NB4 (cell line): ENCODE measurements at regions not wholly inside any gene's neighbourhood (a gene's known extent, or its start where the extent isn't known, plus 50 kb on each side); places are given as distances from the start of the nearest gene placed in this dataset.

ENCODE experiments used
- MYC ChIP-seq: IDR thresholded peaks from 2 replicates; pipeline ENCODE4 v1.6.1; 2011; ENCODE audit warnings: low read depth, low read length
- POLR2A ChIP-seq: IDR thresholded peaks from 2 replicates; pipeline ENCODE4 v1.6.1; 2011; ENCODE audit warnings: mild to moderate bottlenecking; ENCODE audit not compliant: insufficient read length; ENCODE audit errors: extremely low read depth
- TF ChIP-seq, protein P1 (sequence below): IDR thresholded peaks from one replicate; pipeline ENCODE4 v1.5.1; 2012; ENCODE audit warnings: low read depth, low read length

DNA sequence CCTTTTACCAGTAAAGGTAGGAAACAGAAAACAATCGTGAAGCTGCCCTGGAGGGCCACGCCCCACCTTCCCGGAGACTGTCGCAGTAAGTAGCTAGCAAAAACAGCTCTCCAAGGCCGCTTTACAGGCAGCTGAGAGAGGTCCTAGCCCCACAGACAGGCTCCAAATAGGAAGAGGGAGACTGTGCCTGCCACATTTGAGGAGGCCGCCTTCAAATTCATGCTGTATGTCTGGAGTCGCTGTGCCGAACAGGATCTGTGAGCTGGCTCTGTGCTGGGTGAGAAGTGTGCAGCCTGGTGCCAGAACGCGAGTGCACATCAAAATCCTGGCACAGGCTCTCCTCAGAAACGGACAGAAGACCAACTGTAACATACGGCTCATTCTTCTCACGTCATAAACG lies 582.2 kb downstream of the CETN3 start:
- TF ChIP-seq, protein P1, sequence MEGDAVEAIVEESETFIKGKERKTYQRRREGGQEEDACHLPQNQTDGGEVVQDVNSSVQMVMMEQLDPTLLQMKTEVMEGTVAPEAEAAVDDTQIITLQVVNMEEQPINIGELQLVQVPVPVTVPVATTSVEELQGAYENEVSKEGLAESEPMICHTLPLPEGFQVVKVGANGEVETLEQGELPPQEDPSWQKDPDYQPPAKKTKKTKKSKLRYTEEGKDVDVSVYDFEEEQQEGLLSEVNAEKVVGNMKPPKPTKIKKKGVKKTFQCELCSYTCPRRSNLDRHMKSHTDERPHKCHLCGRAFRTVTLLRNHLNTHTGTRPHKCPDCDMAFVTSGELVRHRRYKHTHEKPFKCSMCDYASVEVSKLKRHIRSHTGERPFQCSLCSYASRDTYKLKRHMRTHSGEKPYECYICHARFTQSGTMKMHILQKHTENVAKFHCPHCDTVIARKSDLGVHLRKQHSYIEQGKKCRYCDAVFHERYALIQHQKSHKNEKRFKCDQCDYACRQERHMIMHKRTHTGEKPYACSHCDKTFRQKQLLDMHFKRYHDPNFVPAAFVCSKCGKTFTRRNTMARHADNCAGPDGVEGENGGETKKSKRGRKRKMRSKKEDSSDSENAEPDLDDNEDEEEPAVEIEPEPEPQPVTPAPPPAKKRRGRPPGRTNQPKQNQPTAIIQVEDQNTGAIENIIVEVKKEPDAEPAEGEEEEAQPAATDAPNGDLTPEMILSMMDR, result no peak
- no peak for TF ChIP-seq MYC
- no peak for TF ChIP-seq POLR2A
